ENCODE measurements at regions not wholly inside any gene's neighbourhood (a gene's known extent, or its start where the extent isn't known, plus 50 kb on each side); places are given as distances from the start of the nearest gene placed in this dataset.
"Not testable (repeated sequence)": the region's sequence is repeated elsewhere in the genome, so short reads cannot be mapped to it uniquely, and the experiment has no call there.

GRCh38 chr3:94794563-94794962, 731.7 kb downstream of the NSUN3 start:
- Histone ChIP-seq H3K4me1 (ENCODE audit: control insufficient read depth in 2 of 2, insufficient read depth in 2 of 2, low read length in 2 of 2) (no peaks in the 10 kb centered on the region), H3K27ac (ENCODE audit: low read depth in 2 of 2, low read length in 2 of 2) (no peak overlapping the region), H3K9me3 (ENCODE audit: control insufficient read depth in 2 of 2, low read length in 2 of 2) (no peaks in the 10 kb centered on the region), H3K36me3 (ENCODE audit: control insufficient read depth in 2 of 2, insufficient read depth in 2 of 2, low read length in 2 of 2) (no peaks in the 10 kb centered on the region), H3K4me3 (ENCODE audit: low read length in 2 of 2) (no peak overlapping the region), H3K9ac (ENCODE audit: low read depth in 1 of 2, low read length in 2 of 2) (no peak overlapping the region), H3K27me3 (ENCODE audit: control insufficient read depth in 2 of 2, insufficient read depth in 2 of 2, low read length in 2 of 2) (no peaks in the 10 kb centered on the region)

GRCh38 chr3:94799420-94800060, 736.7 kb downstream of the NSUN3 start:
- H3K4me1 ChIP-seq (ENCODE audit: control insufficient read depth in 2 of 2, insufficient read depth in 2 of 2, low read length in 2 of 2), result no peaks in the 10 kb centered on the region
- H3K4me3 ChIP-seq (ENCODE audit: low read length in 2 of 2), result no peak overlapping the region

GRCh38 chr3:94811836-94812235, 749.0 kb downstream of the NSUN3 start:
- no peaks in the 10 kb centered on the region for H3K27me3 ChIP-seq (ENCODE audit: control insufficient read depth in 2 of 2, insufficient read depth in 2 of 2, low read length in 2 of 2)
- no peaks in the 10 kb centered on the region for H3K36me3 ChIP-seq (ENCODE audit: control insufficient read depth in 2 of 2, insufficient read depth in 2 of 2, low read length in 2 of 2)
- H3K4me3 ChIP-seq (ENCODE audit: low read length in 2 of 2), result no peak overlapping the region
- H3K4me1 ChIP-seq (ENCODE audit: control insufficient read depth in 2 of 2, insufficient read depth in 2 of 2, low read length in 2 of 2), result no peaks in the 10 kb centered on the region
- H3K9ac ChIP-seq (ENCODE audit: low read depth in 1 of 2, low read length in 2 of 2), result no peak overlapping the region
- H3K27ac ChIP-seq (ENCODE audit: low read depth in 2 of 2, low read length in 2 of 2), result no peak overlapping the region
- no peaks in the 10 kb centered on the region for H3K9me3 ChIP-seq (ENCODE audit: control insufficient read depth in 2 of 2, low read length in 2 of 2)

More at GRCh38 chr3:94799420-94800060, 736.7 kb downstream of the NSUN3 start:
- Histone ChIP-seq H3K9ac (ENCODE audit: low read depth in 1 of 2, low read length in 2 of 2) (no peak overlapping the region), H3K9me3 (ENCODE audit: control insufficient read depth in 2 of 2, low read length in 2 of 2) (no peaks in the 10 kb centered on the region), H3K36me3 (ENCODE audit: control insufficient read depth in 2 of 2, insufficient read depth in 2 of 2, low read length in 2 of 2) (no peaks in the 10 kb centered on the region), H3K27me3 (ENCODE audit: control insufficient read depth in 2 of 2, insufficient read depth in 2 of 2, low read length in 2 of 2) (no peaks in the 10 kb centered on the region), H3K27ac (ENCODE audit: low read depth in 2 of 2, low read length in 2 of 2) (no peak overlapping the region)

GRCh38 chr3:94821241-94821640, 758.4 kb downstream of the NSUN3 start:
- Histone ChIP-seq H3K36me3 (ENCODE audit: control insufficient read depth in 2 of 2, insufficient read depth in 2 of 2, low read length in 2 of 2) (no peaks in the 10 kb centered on the region), H3K9me3 (ENCODE audit: control insufficient read depth in 2 of 2, low read length in 2 of 2) (no peaks in the 10 kb centered on the region)

GRCh38 chr3:94822298-94822697, 759.4 kb downstream of the NSUN3 start:
- Histone ChIP-seq H3K27me3 (ENCODE audit: control insufficient read depth in 2 of 2, insufficient read depth in 2 of 2, low read length in 2 of 2) (no peaks in the 10 kb centered on the region), H3K36me3 (ENCODE audit: control insufficient read depth in 2 of 2, insufficient read depth in 2 of 2, low read length in 2 of 2) (no peaks in the 10 kb centered on the region), H3K9me3 (ENCODE audit: control insufficient read depth in 2 of 2, low read length in 2 of 2) (no peaks in the 10 kb centered on the region), H3K4me3 (ENCODE audit: low read length in 2 of 2) (no peak overlapping the region), H3K4me1 (ENCODE audit: control insufficient read depth in 2 of 2, insufficient read depth in 2 of 2, low read length in 2 of 2) (no peaks in the 10 kb centered on the region), H3K27ac (ENCODE audit: low read depth in 2 of 2, low read length in 2 of 2) (no peak overlapping the region), H3K9ac (ENCODE audit: low read depth in 1 of 2, low read length in 2 of 2) (no peak overlapping the region)

More at GRCh38 chr3:94821241-94821640, 758.4 kb downstream of the NSUN3 start:
- H3K27ac ChIP-seq (ENCODE audit: low read depth in 2 of 2, low read length in 2 of 2), result no peak overlapping the region
- H3K4me3 ChIP-seq (ENCODE audit: low read length in 2 of 2), result no peak overlapping the region
- no peaks in the 10 kb centered on the region for H3K27me3 ChIP-seq (ENCODE audit: control insufficient read depth in 2 of 2, insufficient read depth in 2 of 2, low read length in 2 of 2)
- no peaks in the 10 kb centered on the region for H3K4me1 ChIP-seq (ENCODE audit: control insufficient read depth in 2 of 2, insufficient read depth in 2 of 2, low read length in 2 of 2)
- H3K9ac ChIP-seq (ENCODE audit: low read depth in 1 of 2, low read length in 2 of 2), result no peak overlapping the region

GRCh38 chr3:94846251-94846650, 783.4 kb downstream of the NSUN3 start:
- not testable (repeated sequence) for H3K27ac ChIP-seq (ENCODE audit: low read depth in 2 of 2, low read length in 2 of 2); H3K36me3 ChIP-seq (ENCODE audit: control insufficient read depth in 2 of 2, insufficient read depth in 2 of 2, low read length in 2 of 2); H3K4me1 ChIP-seq (ENCODE audit: control insufficient read depth in 2 of 2, insufficient read depth in 2 of 2, low read length in 2 of 2); H3K4me3 ChIP-seq (ENCODE audit: low read length in 2 of 2); H3K27me3 ChIP-seq (ENCODE audit: control insufficient read depth in 2 of 2, insufficient read depth in 2 of 2, low read length in 2 of 2); H3K9ac ChIP-seq (ENCODE audit: low read depth in 1 of 2, low read length in 2 of 2); H3K9me3 ChIP-seq (ENCODE audit: control insufficient read depth in 2 of 2, low read length in 2 of 2)

GRCh38 chr3:94862703-94863102, 799.8 kb downstream of the NSUN3 start:
- H3K36me3 ChIP-seq (ENCODE audit: control insufficient read depth in 2 of 2, insufficient read depth in 2 of 2, low read length in 2 of 2), result no peaks in the 10 kb centered on the region
- H3K4me1 ChIP-seq (ENCODE audit: control insufficient read depth in 2 of 2, insufficient read depth in 2 of 2, low read length in 2 of 2), result no peaks in the 10 kb centered on the region
- peaks cover 3 to 5% of the 10 kb centered on the region in 2 donors for H3K9me3 ChIP-seq (ENCODE audit: control insufficient read depth in 2 of 2, low read length in 2 of 2)
- no peak overlapping the region for H3K9ac ChIP-seq (ENCODE audit: low read depth in 1 of 2, low read length in 2 of 2)
- no peaks in the 10 kb centered on the region for H3K27me3 ChIP-seq (ENCODE audit: control insufficient read depth in 2 of 2, insufficient read depth in 2 of 2, low read length in 2 of 2)
- H3K4me3 ChIP-seq (ENCODE audit: low read length in 2 of 2), result no peak overlapping the region
- H3K27ac ChIP-seq (ENCODE audit: low read depth in 2 of 2, low read length in 2 of 2), result no peak overlapping the region

- Histone ChIP-seq H3K9ac (ENCODE audit: low read depth in 1 of 2, low read length in 2 of 2) (no peak overlapping the region), H3K4me1 (ENCODE audit: control insufficient read depth in 2 of 2, insufficient read depth in 2 of 2, low read length in 2 of 2) (no peaks in the 10 kb centered on the region), H3K27me3 (ENCODE audit: control insufficient read depth in 2 of 2, insufficient read depth in 2 of 2, low read length in 2 of 2) (no peaks in the 10 kb centered on the region), H3K9me3 (ENCODE audit: control insufficient read depth in 2 of 2, low read length in 2 of 2) (peaks cover 3% of the 10 kb centered on the region in 2 donors), H3K36me3 (ENCODE audit: control insufficient read depth in 2 of 2, insufficient read depth in 2 of 2, low read length in 2 of 2) (no peaks in the 10 kb centered on the region), H3K27ac (ENCODE audit: low read depth in 2 of 2, low read length in 2 of 2) (no peak overlapping the region), H3K4me3 (ENCODE audit: low read length in 2 of 2) (no peak overlapping the region)
These were observed 806.2 kb downstream of the NSUN3 start for GRCh38 chr3:94869059-94869547.

GRCh38 chr3:94873751-94874150, 810.9 kb downstream of the NSUN3 start:
- Histone ChIP-seq H3K4me1 (ENCODE audit: control insufficient read depth in 2 of 2, insufficient read depth in 2 of 2, low read length in 2 of 2) (no peaks in the 10 kb centered on the region), H3K4me3 (ENCODE audit: low read length in 2 of 2) (no peak overlapping the region), H3K27ac (ENCODE audit: low read depth in 2 of 2, low read length in 2 of 2) (no peak overlapping the region), H3K9ac (ENCODE audit: low read depth in 1 of 2, low read length in 2 of 2) (no peak overlapping the region), H3K36me3 (ENCODE audit: control insufficient read depth in 2 of 2, insufficient read depth in 2 of 2, low read length in 2 of 2) (no peaks in the 10 kb centered on the region), H3K9me3 (ENCODE audit: control insufficient read depth in 2 of 2, low read length in 2 of 2) (no peaks in the 10 kb centered on the region), H3K27me3 (ENCODE audit: control insufficient read depth in 2 of 2, insufficient read depth in 2 of 2, low read length in 2 of 2) (no peaks in the 10 kb centered on the region)

GRCh38 chr3:94875149-94875548, 812.3 kb downstream of the NSUN3 start:
- no peaks in the 10 kb centered on the region for H3K9me3 ChIP-seq (ENCODE audit: control insufficient read depth in 2 of 2, low read length in 2 of 2)
- no peaks in the 10 kb centered on the region for H3K36me3 ChIP-seq (ENCODE audit: control insufficient read depth in 2 of 2, insufficient read depth in 2 of 2, low read length in 2 of 2)
- no peaks in the 10 kb centered on the region for H3K4me1 ChIP-seq (ENCODE audit: control insufficient read depth in 2 of 2, insufficient read depth in 2 of 2, low read length in 2 of 2)
- H3K4me3 ChIP-seq (ENCODE audit: low read length in 2 of 2), result no peak overlapping the region
- no peaks in the 10 kb centered on the region for H3K27me3 ChIP-seq (ENCODE audit: control insufficient read depth in 2 of 2, insufficient read depth in 2 of 2, low read length in 2 of 2)
- no peak overlapping the region for H3K9ac ChIP-seq (ENCODE audit: low read depth in 1 of 2, low read length in 2 of 2)
- H3K27ac ChIP-seq (ENCODE audit: low read depth in 2 of 2, low read length in 2 of 2), result no peak overlapping the region
